B cell (primary cell): ENCODE measurements at regions not wholly inside any gene's neighbourhood (a gene's known extent, or its start where the extent isn't known, plus 50 kb on each side); places are given as distances from the start of the nearest gene placed in this dataset.

ENCODE experiments used
- ATAC-seq: fragments of 200-7000 bp; cut with Tn5 transposase; one replicate; pipeline ENCODE4 v1.10.0; 2021; ENCODE audit warnings: low read depth, mild to moderate bottlenecking, moderate number of reproducible peaks, moderate library complexity
- CTCF ChIA-PET: fragments of 350-600 bp; sonication (Branson Sonifier 250); formaldehyde crosslinking; loops from one replicate; lab custom pipeline; 2021; ENCODE audit warnings: antibody characterized with exemption, inconsistent platforms; lab: Charles Lee
- POLR2A ChIA-PET: fragments of 350-600 bp; sonication (Branson Sonifier 250); formaldehyde crosslinking; loops from one replicate; lab custom pipeline; 2021; ENCODE audit warnings: antibody characterized with exemption; lab: Charles Lee
- DNase-seq: peaks from one replicate; pipeline ENCODE4 v3.0.0; 2013
- H2AFZ ChIP-seq: 2 replicates; pipeline ENCODE4 v1.6.1; 2012; ENCODE audit warnings: mild to moderate bottlenecking, low read depth, low read length; ENCODE audit not compliant: insufficient read depth, poor library complexity, severe bottlenecking
- H3K27ac ChIP-seq, 2 donors: 1 replicate in 1 of 2; 2 replicates in 1 of 2; pipeline ENCODE4 v1.5.1; 2012 to 2013; ENCODE audit warnings: low read length in 2 of 2, mild to moderate bottlenecking in 2 of 2, moderate library complexity in 1 of 2
- H3K27me3 ChIP-seq, 4 experiments: fragments of 200-600 bp in 1 of 4; sonication (generic) in 1 of 4; replicated peaks in 1 of 4; 1 replicate in 2 of 4; 2 replicates in 2 of 4; pipeline versions ENCODE4 v1.6.1 to v1.7.0; 2013 to 2016; ENCODE audit warnings: low read length in 3 of 4, mild to moderate bottlenecking in 2 of 4, mixed read lengths in 1 of 4, moderate library complexity in 1 of 4; ENCODE audit not compliant: insufficient read depth in 4 of 4, control insufficient read depth in 3 of 4; ENCODE audit errors: control extremely low read depth in 1 of 4
- H3K36me3 ChIP-seq, 2 experiments: replicated peaks in 1 of 2; 1 replicate in 1 of 2; 2 replicates in 1 of 2; pipeline versions ENCODE4 v1.6.1 to v1.7.1; 2013; ENCODE audit warnings: low read length in 1 of 2; ENCODE audit not compliant: insufficient read depth in 2 of 2, control insufficient read depth in 1 of 2; ENCODE audit errors: control extremely low read depth in 1 of 2, extremely low read depth in 1 of 2
- H3K4me1 ChIP-seq, 2 donors: fragments of 200-600 bp in 1 of 2; sonication (generic) in 1 of 2; 1 replicate in 1 of 2; 2 replicates in 1 of 2; pipeline versions ENCODE4 v1.5.1 to v1.6.1; 2013 to 2017; ENCODE audit warnings: low read length in 2 of 2; ENCODE audit not compliant: control insufficient read depth in 2 of 2, insufficient read depth in 2 of 2
- H3K4me2 ChIP-seq: replicated peaks from 2 replicates; pipeline ENCODE3; 2012; ENCODE audit warnings: mild to moderate bottlenecking, low read depth, low read length; ENCODE audit not compliant: poor library complexity, severe bottlenecking
- H3K4me3 ChIP-seq, 5 experiments: fragments of 200-600 bp in 1 of 5; sonication (generic) in 1 of 5; 1 replicate in 3 of 5; 2 replicates in 2 of 5; pipeline versions ENCODE4 v1.5.1 to v1.7.0; 2011 to 2016; ENCODE audit warnings: low read length in 4 of 5, mild to moderate bottlenecking in 4 of 5, low read depth in 2 of 5, control low read depth in 1 of 5, moderate library complexity in 1 of 5; ENCODE audit not compliant: insufficient read depth in 1 of 5; ENCODE audit errors: control extremely low read depth in 1 of 5, extremely low read depth in 1 of 5
- H3K79me2 ChIP-seq: fragments of 200-600 bp; sonication (generic); one replicate; pipeline ENCODE4 v1.6.0; 2016; ENCODE audit warnings: low read length; ENCODE audit not compliant: control insufficient read depth, insufficient read depth
- H3K9ac ChIP-seq: fragments of 200-600 bp; sonication (generic); 2 replicates; pipeline ENCODE4 v1.6.1; 2017; ENCODE audit warnings: mild to moderate bottlenecking, low read length, moderate library complexity
- H3K9me3 ChIP-seq, 3 donors: one replicate each; pipeline versions ENCODE4 v1.6.1 to v1.7.1; 2013; ENCODE audit warnings: low read length in 2 of 3; ENCODE audit not compliant: control insufficient read depth in 2 of 3, insufficient read depth in 1 of 3; ENCODE audit errors: control extremely low read depth in 1 of 3
- H4K20me1 ChIP-seq: 2 replicates; pipeline ENCODE4 v1.6.0; 2012; ENCODE audit warnings: mild to moderate bottlenecking, low read length; ENCODE audit not compliant: insufficient read depth, control insufficient read depth, poor library complexity, severe bottlenecking
- H3K27ac Mint-ChIP-seq: one replicate; pipeline ENCODE4 v1.8.0; 2021; ENCODE audit warnings: mixed read lengths
- H3K27me3 Mint-ChIP-seq: one replicate; pipeline ENCODE4 v1.8.0; 2021; ENCODE audit warnings: mixed read lengths
- H3K4me1 Mint-ChIP-seq: one replicate; pipeline ENCODE4 v1.8.0; 2021; ENCODE audit warnings: mixed read lengths
- H3K4me3 Mint-ChIP-seq: one replicate; pipeline ENCODE4 v1.8.0; 2021; ENCODE audit warnings: mixed read lengths
- H3K9me3 Mint-ChIP-seq: one replicate; pipeline ENCODE4 v1.8.0; 2022; ENCODE audit warnings: mixed read lengths; ENCODE audit not compliant: insufficient read depth
- CTCF ChIP-seq: fragments of 200-600 bp; IDR thresholded peaks from one replicate; pipeline ENCODE4 v1.8.0; 2022; ENCODE audit warnings: antibody characterized with exemption, mild to moderate bottlenecking
- EZH2 ChIP-seq: IDR thresholded peaks from 2 replicates; pipeline ENCODE4 v1.6.1; 2012; ENCODE audit warnings: borderline replicate concordance, low read depth, mild to moderate bottlenecking, moderate library complexity, low read length; ENCODE audit not compliant: insufficient read depth, poor library complexity, severe bottlenecking
- WGBS: methylation state at CpG from one replicate; pipeline ENCODE4 v1.1.5; 2013; ENCODE audit warnings: missing lambda C conversion rate; ENCODE audit not compliant: insufficient coverage; 5-methylcytosine and 5-hydroxymethylcytosine counted together
- intact Hi-C: fragments of 100-400 bp; cut with micrococcal nuclease; formaldehyde crosslinking; loops from one replicate; pipeline ENCODE4 v1.10.0; 2022

- Mint-ChIP-seq H3K4me3 (no peak overlapping the region), H3K27me3 (peaks cover 42% of the 10 kb centered on the region), H3K4me1 (no peaks in the 10 kb centered on the region), H3K27ac (no peak overlapping the region), H3K9me3 (no peaks in the 10 kb centered on the region)
- no peaks in the 10 kb centered on the region for H3K4me1 ChIP-seq
- no peak for TF ChIP-seq CTCF
- TF ChIP-seq EZH2, result no peak
- H3K9ac ChIP-seq, result no peak overlapping the region
- H3K36me3 ChIP-seq, result no peaks in the 10 kb centered on the region
- ChIA-PET CTCF (no interaction called here), POLR2A (no interaction called here)
- H3K27ac ChIP-seq, result no peak overlapping the region
- peaks cover 0 to 8% (median 0%) of the 10 kb centered on the region in 4 experiments for H3K27me3 ChIP-seq
- no peaks in the 10 kb centered on the region for H3K9me3 ChIP-seq
- no peaks in the 10 kb centered on the region for H4K20me1 ChIP-seq
- H3K4me3 ChIP-seq, result no peak overlapping the region
- 60% methylated on average over 1 of the region's 1 CpG for WGBS
- H2AFZ ChIP-seq, result no peak overlapping the region
- ATAC-seq (no peak), DNase-seq (no peak)
- H3K79me2 ChIP-seq, result no peaks in the 10 kb centered on the region
- intact Hi-C loops, result no loop called here
- no peak overlapping the region for H3K4me2 ChIP-seq
These were observed 110.2 kb downstream of the MATN1 start for GRCh38 chr1:30613188-30613587.

- Mint-ChIP-seq H3K9me3 (no peaks in the 10 kb centered on the region), H3K27me3 (peaks cover 43% of the 10 kb centered on the region), H3K4me3 (no peak overlapping the region), H3K4me1 (no peaks in the 10 kb centered on the region), H3K27ac (no peak overlapping the region)
- ATAC-seq (no peak), DNase-seq (no peak)
- no peaks in the 10 kb centered on the region for H3K9me3 ChIP-seq
- ChIA-PET POLR2A (no interaction called here), CTCF (no interaction called here)
- no peaks in the 10 kb centered on the region for H3K4me1 ChIP-seq
- H3K27ac ChIP-seq, result no peak overlapping the region
- H2AFZ ChIP-seq, result no peak overlapping the region
- WGBS, result 100% methylated on average over 1 of the region's 1 CpG
- intact Hi-C loops, result no loop called here
- no peaks in the 10 kb centered on the region for H3K36me3 ChIP-seq
- peaks cover 0 to 11% (median 0%) of the 10 kb centered on the region in 4 experiments for H3K27me3 ChIP-seq
- no peak overlapping the region for H3K9ac ChIP-seq
- no peaks in the 10 kb centered on the region for H3K79me2 ChIP-seq
- no peak overlapping the region for H3K4me3 ChIP-seq
- H4K20me1 ChIP-seq, result no peaks in the 10 kb centered on the region
- H3K4me2 ChIP-seq, result no peak overlapping the region
- TF ChIP-seq CTCF, result no peak
- TF ChIP-seq EZH2, result no peak
These were observed 110.8 kb downstream of the MATN1 start for GRCh38 chr1:30612536-30613065.
